Liver (tissue), 8 donors: ENCODE measurements at regions not wholly inside any gene's neighbourhood (a gene's known extent, or its start where the extent isn't known, plus 50 kb on each side); places are given as distances from the start of the nearest gene placed in this dataset.

Source experiments
- DNase-seq: peaks from one replicate; pipeline ENCODE4 v3.0.0-alpha.2; 2017; ENCODE audit warnings: low spot score
- H3K27ac ChIP-seq, 2 donors: one replicate each; pipeline ENCODE4 v1.7.0; 2013; ENCODE audit warnings: inconsistent platforms in 2 of 2, low read length in 2 of 2, control low read depth in 1 of 2, low read depth in 1 of 2, mild to moderate bottlenecking in 1 of 2
- H3K27me3 ChIP-seq, 4 donors: one replicate each; pipeline versions ENCODE4 v1.6.1 to v1.7.0; 2013; ENCODE audit warnings: low read length in 3 of 4, inconsistent platforms in 1 of 4, mild to moderate bottlenecking in 1 of 4, moderate library complexity in 1 of 4; ENCODE audit not compliant: control insufficient read depth in 4 of 4, insufficient read depth in 4 of 4
- H3K36me3 ChIP-seq, 4 donors: one replicate each; pipeline versions ENCODE4 v1.6.1 to v1.7.0; 2013; ENCODE audit warnings: low read length in 3 of 4, mild to moderate bottlenecking in 3 of 4, low read depth in 1 of 4, moderate library complexity in 1 of 4; ENCODE audit not compliant: control insufficient read depth in 4 of 4, insufficient read depth in 3 of 4
- H3K4me1 ChIP-seq, 4 donors: one replicate each; pipeline versions ENCODE4 v1.6.1 to v1.7.0; 2013; ENCODE audit warnings: low read length in 3 of 4, mild to moderate bottlenecking in 3 of 4, moderate library complexity in 1 of 4; ENCODE audit not compliant: control insufficient read depth in 4 of 4, insufficient read depth in 4 of 4
- H3K4me3 ChIP-seq, 3 donors: one replicate each; pipeline versions ENCODE4 v1.6.1 to v1.7.0; 2013; ENCODE audit warnings: low read length in 3 of 3, control low read depth in 1 of 3, low read depth in 1 of 3, mild to moderate bottlenecking in 1 of 3
- H3K9ac ChIP-seq, 2 donors: one replicate each; pipeline ENCODE4 v1.7.0; 2013; ENCODE audit warnings: low read length in 2 of 2, mild to moderate bottlenecking in 2 of 2, moderate library complexity in 2 of 2, control low read depth in 1 of 2, low read depth in 1 of 2
- H3K9me3 ChIP-seq, 4 donors: one replicate each; pipeline versions ENCODE4 v1.6.1 to v1.7.0; 2013; ENCODE audit warnings: low read length in 3 of 4; ENCODE audit not compliant: control insufficient read depth in 4 of 4
- EGR1 ChIP-seq, 2 donors: IDR thresholded peaks; 2 replicates each; pipeline ENCODE4 v1.6.1; 2016 to 2018; ENCODE audit warnings: antibody characterized with exemption in 2 of 2, low read depth in 2 of 2
- FOXA2 ChIP-seq: IDR thresholded peaks from 2 replicates; pipeline ENCODE4 v1.6.1; 2016; ENCODE audit warnings: antibody characterized with exemption
- GABPA ChIP-seq, 2 donors: IDR thresholded peaks in 1 of 2; conservative IDR thresholded peaks in 1 of 2; 2 replicates each; pipeline ENCODE4 v1.6.1; 2016; ENCODE audit warnings: antibody characterized with exemption in 2 of 2, mild to moderate bottlenecking in 1 of 2, moderate library complexity in 1 of 2
- HNF4A ChIP-seq, 2 donors: conservative IDR thresholded peaks; 2 replicates each; pipeline ENCODE4 v1.6.1; 2016; ENCODE audit warnings: antibody characterized with exemption in 2 of 2, mild to moderate bottlenecking in 2 of 2
- HNF4G ChIP-seq: IDR thresholded peaks from 2 replicates; pipeline ENCODE4 v1.6.1; 2016; ENCODE audit warnings: antibody characterized with exemption
- JUND ChIP-seq, 2 donors: IDR thresholded peaks; 2 replicates each; pipeline ENCODE4 v1.6.1; 2016; ENCODE audit warnings: antibody characterized with exemption in 2 of 2
- NR2F2 ChIP-seq: IDR thresholded peaks from 2 replicates; pipeline ENCODE4 v1.6.1; 2016; ENCODE audit warnings: antibody characterized with exemption
- RAD21 ChIP-seq, 2 donors: IDR thresholded peaks; 2 replicates each; pipeline ENCODE4 v1.6.1; 2016; ENCODE audit warnings: antibody characterized with exemption in 2 of 2, mild to moderate bottlenecking in 2 of 2
- RXRA ChIP-seq, 2 donors: IDR thresholded peaks; 2 replicates each; pipeline ENCODE4 v1.6.1; 2017 to 2018; ENCODE audit warnings: antibody characterized with exemption in 2 of 2, mild to moderate bottlenecking in 1 of 2
- SP1 ChIP-seq: IDR thresholded peaks from 2 replicates; pipeline ENCODE4 v1.6.1; 2018; ENCODE audit warnings: antibody characterized with exemption, mild to moderate bottlenecking
- TAF1 ChIP-seq: conservative IDR thresholded peaks from 2 replicates; pipeline ENCODE4 v1.6.1; 2016; ENCODE audit warnings: antibody characterized with exemption, mild to moderate bottlenecking
- YY1 ChIP-seq: IDR thresholded peaks from 2 replicates; pipeline ENCODE4 v1.6.1; 2016; ENCODE audit warnings: antibody characterized with exemption, mild to moderate bottlenecking
- WGBS: extraction: QIAGEN DNeasy Blood & Tissue Kit; methylation state at CpG from one replicate; pipeline ENCODE4 v1.1.7; 2013; 5-methylcytosine and 5-hydroxymethylcytosine counted together
- TF ChIP-seq, protein P1 (sequence below): IDR thresholded peaks from 2 replicates; pipeline ENCODE4 v1.6.1; 2016; ENCODE audit warnings: antibody characterized with exemption
- TF ChIP-seq, protein P2 (sequence below): IDR thresholded peaks from 2 replicates; pipeline ENCODE4 v1.6.1; 2016; ENCODE audit warnings: antibody characterized with exemption
- TF ChIP-seq, protein P3 (sequence below): fragments of 150-350 bp; IDR thresholded peaks from 2 replicates; pipeline ENCODE4 v1.5.1; 2017; ENCODE audit warnings: improper control_type of control experiment, low read depth, low read length; ENCODE audit not compliant: missing input control
- TF ChIP-seq, protein P4 (sequence below): IDR thresholded peaks from 2 replicates; pipeline ENCODE4 v1.6.1; 2016; ENCODE audit warnings: antibody characterized with exemption
- TF ChIP-seq, protein P5 (sequence below): IDR thresholded peaks from 2 replicates; pipeline ENCODE4 v1.6.1; 2016; ENCODE audit warnings: antibody characterized with exemption, mild to moderate bottlenecking
- donor health status: healthy.
- donor health status: healthy.
- donor health status: healthy.
- donor health status: healthy.
- donor health status: healthy.

DNA sequence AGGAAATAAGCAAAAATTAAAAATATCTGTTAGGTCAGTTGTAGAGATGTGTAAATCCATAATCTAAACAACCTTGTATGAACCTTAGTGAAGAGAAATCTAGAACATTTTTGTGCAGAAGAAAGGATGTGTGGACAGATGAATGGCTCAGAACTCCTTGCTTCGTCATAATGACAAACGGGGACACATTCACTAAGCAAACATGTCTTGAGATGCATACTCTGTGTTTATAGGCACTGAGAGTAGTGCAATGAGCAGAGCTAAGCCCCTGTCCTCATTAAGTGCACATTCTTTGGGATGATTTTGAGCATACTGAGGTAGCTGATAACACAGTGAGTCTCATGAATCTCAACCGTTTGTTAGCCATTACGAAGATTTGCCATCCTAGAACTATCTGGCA, 360.6 kb upstream of the ANKRD30A start:
- no peaks in the 10 kb centered on the region for H3K9me3 ChIP-seq
- DNase-seq, result no peak
- H3K9ac ChIP-seq, result no peak overlapping the region
- H3K36me3 ChIP-seq, result no peaks in the 10 kb centered on the region
- 92% methylated on average over 4 of the region's 4 CpGs for WGBS
- no peaks in the 10 kb centered on the region for H3K27me3 ChIP-seq
- H3K4me3 ChIP-seq, result no peak overlapping the region
- no peaks in the 10 kb centered on the region for H3K4me1 ChIP-seq
- no peak for TF ChIP-seq EGR1 (IDR thresholded peaks at IDR 0.05; ENCODE audit: low read depth in 2 of 2)
- no peak for TF ChIP-seq TAF1
- TF ChIP-seq FOXA2, result no peak
- no peak for TF ChIP-seq RAD21 (IDR thresholded peaks at IDR 0.05)
- TF ChIP-seq SP1, result no peak
- TF ChIP-seq, protein P1, sequence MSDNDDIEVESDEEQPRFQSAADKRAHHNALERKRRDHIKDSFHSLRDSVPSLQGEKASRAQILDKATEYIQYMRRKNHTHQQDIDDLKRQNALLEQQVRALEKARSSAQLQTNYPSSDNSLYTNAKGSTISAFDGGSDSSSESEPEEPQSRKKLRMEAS, result no peak
- TF ChIP-seq RXRA (IDR thresholded peaks at IDR 0.05), result no peak
- TF ChIP-seq, protein P2, sequence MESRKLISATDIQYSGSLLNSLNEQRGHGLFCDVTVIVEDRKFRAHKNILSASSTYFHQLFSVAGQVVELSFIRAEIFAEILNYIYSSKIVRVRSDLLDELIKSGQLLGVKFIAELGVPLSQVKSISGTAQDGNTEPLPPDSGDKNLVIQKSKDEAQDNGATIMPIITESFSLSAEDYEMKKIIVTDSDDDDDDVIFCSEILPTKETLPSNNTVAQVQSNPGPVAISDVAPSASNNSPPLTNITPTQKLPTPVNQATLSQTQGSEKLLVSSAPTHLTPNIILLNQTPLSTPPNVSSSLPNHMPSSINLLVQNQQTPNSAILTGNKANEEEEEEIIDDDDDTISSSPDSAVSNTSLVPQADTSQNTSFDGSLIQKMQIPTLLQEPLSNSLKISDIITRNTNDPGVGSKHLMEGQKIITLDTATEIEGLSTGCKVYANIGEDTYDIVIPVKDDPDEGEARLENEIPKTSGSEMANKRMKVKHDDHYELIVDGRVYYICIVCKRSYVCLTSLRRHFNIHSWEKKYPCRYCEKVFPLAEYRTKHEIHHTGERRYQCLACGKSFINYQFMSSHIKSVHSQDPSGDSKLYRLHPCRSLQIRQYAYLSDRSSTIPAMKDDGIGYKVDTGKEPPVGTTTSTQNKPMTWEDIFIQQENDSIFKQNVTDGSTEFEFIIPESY, result no peak
- no peak for TF ChIP-seq NR2F2
- TF ChIP-seq YY1, result no peak
- TF ChIP-seq GABPA (IDR thresholded peaks at IDR 0.05 in 1 of 2, conservative IDR thresholded peaks at IDR 0.05 in 1 of 2), result no peak
- TF ChIP-seq HNF4A (conservative IDR thresholded peaks at IDR 0.05), result no peak
- no peak for TF ChIP-seq HNF4G
- TF ChIP-seq, protein P3, sequence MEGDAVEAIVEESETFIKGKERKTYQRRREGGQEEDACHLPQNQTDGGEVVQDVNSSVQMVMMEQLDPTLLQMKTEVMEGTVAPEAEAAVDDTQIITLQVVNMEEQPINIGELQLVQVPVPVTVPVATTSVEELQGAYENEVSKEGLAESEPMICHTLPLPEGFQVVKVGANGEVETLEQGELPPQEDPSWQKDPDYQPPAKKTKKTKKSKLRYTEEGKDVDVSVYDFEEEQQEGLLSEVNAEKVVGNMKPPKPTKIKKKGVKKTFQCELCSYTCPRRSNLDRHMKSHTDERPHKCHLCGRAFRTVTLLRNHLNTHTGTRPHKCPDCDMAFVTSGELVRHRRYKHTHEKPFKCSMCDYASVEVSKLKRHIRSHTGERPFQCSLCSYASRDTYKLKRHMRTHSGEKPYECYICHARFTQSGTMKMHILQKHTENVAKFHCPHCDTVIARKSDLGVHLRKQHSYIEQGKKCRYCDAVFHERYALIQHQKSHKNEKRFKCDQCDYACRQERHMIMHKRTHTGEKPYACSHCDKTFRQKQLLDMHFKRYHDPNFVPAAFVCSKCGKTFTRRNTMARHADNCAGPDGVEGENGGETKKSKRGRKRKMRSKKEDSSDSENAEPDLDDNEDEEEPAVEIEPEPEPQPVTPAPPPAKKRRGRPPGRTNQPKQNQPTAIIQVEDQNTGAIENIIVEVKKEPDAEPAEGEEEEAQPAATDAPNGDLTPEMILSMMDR, result no peak
- TF ChIP-seq, protein P4, sequence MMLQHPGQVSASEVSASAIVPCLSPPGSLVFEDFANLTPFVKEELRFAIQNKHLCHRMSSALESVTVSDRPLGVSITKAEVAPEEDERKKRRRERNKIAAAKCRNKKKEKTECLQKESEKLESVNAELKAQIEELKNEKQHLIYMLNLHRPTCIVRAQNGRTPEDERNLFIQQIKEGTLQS, result no peak
- H3K27ac ChIP-seq, result no peak overlapping the region

DNA sequence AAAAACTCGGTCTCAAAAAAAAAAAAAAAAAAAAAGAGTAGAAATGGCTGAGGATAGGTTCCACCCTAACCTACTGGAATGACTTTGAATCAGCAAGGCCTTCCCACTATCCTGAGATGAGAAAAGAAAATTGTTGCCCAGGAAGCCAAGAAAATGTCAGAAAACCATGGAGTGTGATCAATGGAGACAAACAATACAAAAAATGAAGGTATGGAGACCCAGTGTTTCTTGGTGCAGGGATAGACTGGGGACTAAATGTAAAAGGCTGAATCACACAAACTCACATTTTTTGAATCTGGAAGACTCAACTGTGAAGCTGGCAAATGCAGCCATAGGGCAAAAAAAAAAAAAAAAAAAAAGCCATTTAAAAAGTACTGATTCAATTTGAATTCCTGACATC, 364.3 kb upstream of the ANKRD30A start:
- TF ChIP-seq HNF4A (conservative IDR thresholded peaks at IDR 0.05) (no peak), EGR1 (IDR thresholded peaks at IDR 0.05; ENCODE audit: low read depth in 2 of 2) (no peak), RAD21 (IDR thresholded peaks at IDR 0.05) (no peak), YY1 (no peak), GABPA (IDR thresholded peaks at IDR 0.05 in 1 of 2, conservative IDR thresholded peaks at IDR 0.05 in 1 of 2) (no peak), FOXA2 (no peak), NR2F2 (no peak), JUND (IDR thresholded peaks at IDR 0.05) (no peak)
- TF ChIP-seq, protein P5, sequence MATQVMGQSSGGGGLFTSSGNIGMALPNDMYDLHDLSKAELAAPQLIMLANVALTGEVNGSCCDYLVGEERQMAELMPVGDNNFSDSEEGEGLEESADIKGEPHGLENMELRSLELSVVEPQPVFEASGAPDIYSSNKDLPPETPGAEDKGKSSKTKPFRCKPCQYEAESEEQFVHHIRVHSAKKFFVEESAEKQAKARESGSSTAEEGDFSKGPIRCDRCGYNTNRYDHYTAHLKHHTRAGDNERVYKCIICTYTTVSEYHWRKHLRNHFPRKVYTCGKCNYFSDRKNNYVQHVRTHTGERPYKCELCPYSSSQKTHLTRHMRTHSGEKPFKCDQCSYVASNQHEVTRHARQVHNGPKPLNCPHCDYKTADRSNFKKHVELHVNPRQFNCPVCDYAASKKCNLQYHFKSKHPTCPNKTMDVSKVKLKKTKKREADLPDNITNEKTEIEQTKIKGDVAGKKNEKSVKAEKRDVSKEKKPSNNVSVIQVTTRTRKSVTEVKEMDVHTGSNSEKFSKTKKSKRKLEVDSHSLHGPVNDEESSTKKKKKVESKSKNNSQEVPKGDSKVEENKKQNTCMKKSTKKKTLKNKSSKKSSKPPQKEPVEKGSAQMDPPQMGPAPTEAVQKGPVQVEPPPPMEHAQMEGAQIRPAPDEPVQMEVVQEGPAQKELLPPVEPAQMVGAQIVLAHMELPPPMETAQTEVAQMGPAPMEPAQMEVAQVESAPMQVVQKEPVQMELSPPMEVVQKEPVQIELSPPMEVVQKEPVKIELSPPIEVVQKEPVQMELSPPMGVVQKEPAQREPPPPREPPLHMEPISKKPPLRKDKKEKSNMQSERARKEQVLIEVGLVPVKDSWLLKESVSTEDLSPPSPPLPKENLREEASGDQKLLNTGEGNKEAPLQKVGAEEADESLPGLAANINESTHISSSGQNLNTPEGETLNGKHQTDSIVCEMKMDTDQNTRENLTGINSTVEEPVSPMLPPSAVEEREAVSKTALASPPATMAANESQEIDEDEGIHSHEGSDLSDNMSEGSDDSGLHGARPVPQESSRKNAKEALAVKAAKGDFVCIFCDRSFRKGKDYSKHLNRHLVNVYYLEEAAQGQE, result no peak
- Histone ChIP-seq H3K9me3 (no peaks in the 10 kb centered on the region), H3K27me3 (no peaks in the 10 kb centered on the region), H3K4me3 (no peak overlapping the region), H3K9ac (no peak overlapping the region), H3K36me3 (no peaks in the 10 kb centered on the region), H3K4me1 (no peaks in the 10 kb centered on the region), H3K27ac (no peak overlapping the region)
- DNase-seq, result no peak
- WGBS, result 91% methylated on average over 1 of the region's 1 CpG
